Breast epithelium (tissue), 4 donors: ENCODE measurements at regions not wholly inside any gene's neighbourhood (a gene's known extent, or its start where the extent isn't known, plus 50 kb on each side); places are given as distances from the start of the nearest gene placed in this dataset.

Experiments
- DNase-seq, 2 donors: peaks; one replicate each; pipeline ENCODE4 v3.0.0-alpha.2; 2019; ENCODE audit warnings: low spot score in 2 of 2
- H3K27ac ChIP-seq, 2 donors: fragments of 200-600 bp; sonication (generic) in 1 of 2; one replicate each; pipeline ENCODE4 v1.5.1; 2016 to 2019; ENCODE audit warnings: mild to moderate bottlenecking in 1 of 2
- H3K27me3 ChIP-seq, 2 donors: fragments of 200-600 bp; sonication (generic) in 1 of 2; one replicate each; pipeline versions ENCODE4 v1.5.1 to v1.6.0; 2017 to 2019; ENCODE audit warnings: control low read depth in 1 of 2, mild to moderate bottlenecking in 1 of 2
- H3K36me3 ChIP-seq: fragments of 200-600 bp; one replicate; pipeline ENCODE4 v1.5.1; 2019
- H3K4me1 ChIP-seq, 2 donors: fragments of 200-600 bp; sonication (generic); one replicate each; pipeline ENCODE4 v1.5.1; 2016 to 2019; ENCODE audit warnings: control low read depth in 1 of 2
- H3K4me3 ChIP-seq, 3 donors: fragments of 200-600 bp; sonication (generic); 1 replicate in 2 of 3; 2 replicates in 1 of 3; pipeline ENCODE4 v1.5.1; 2016 to 2019; ENCODE audit warnings: mild to moderate bottlenecking in 3 of 3, moderate library complexity in 2 of 3
- H3K9me3 ChIP-seq, 2 donors: fragments of 200-600 bp; sonication (generic) in 1 of 2; one replicate each; pipeline ENCODE4 v1.5.1; 2016 to 2019; ENCODE audit warnings: control low read depth in 1 of 2
- POLR2A ChIP-seq: fragments of 450-650 bp; IDR thresholded peaks from one replicate; pipeline ENCODE4 v1.6.1; 2016; ENCODE audit warnings: antibody characterized with exemption, mild to moderate bottlenecking, moderate library complexity
- POLR2AphosphoS5 ChIP-seq, 3 donors: sonication (generic); formaldehyde crosslinking; IDR thresholded peaks; one replicate each; pipeline ENCODE4 v1.6.1; 2017; ENCODE audit warnings: antibody characterized with exemption in 3 of 3
- intact Hi-C: fragments of 100-400 bp; cut with DNase I; formaldehyde crosslinking; loops from one replicate; pipeline ENCODE4 v1.15.1; 2023; ENCODE audit warnings: low total_unique reads
- TF ChIP-seq, protein P1 (sequence below), 3 donors: fragments of 450-650 bp; IDR thresholded peaks; one replicate each; pipeline ENCODE4 v1.5.1; 2016 to 2017; ENCODE audit warnings: antibody characterized with exemption in 3 of 3, mild to moderate bottlenecking in 3 of 3, moderate library complexity in 3 of 3

DNA sequence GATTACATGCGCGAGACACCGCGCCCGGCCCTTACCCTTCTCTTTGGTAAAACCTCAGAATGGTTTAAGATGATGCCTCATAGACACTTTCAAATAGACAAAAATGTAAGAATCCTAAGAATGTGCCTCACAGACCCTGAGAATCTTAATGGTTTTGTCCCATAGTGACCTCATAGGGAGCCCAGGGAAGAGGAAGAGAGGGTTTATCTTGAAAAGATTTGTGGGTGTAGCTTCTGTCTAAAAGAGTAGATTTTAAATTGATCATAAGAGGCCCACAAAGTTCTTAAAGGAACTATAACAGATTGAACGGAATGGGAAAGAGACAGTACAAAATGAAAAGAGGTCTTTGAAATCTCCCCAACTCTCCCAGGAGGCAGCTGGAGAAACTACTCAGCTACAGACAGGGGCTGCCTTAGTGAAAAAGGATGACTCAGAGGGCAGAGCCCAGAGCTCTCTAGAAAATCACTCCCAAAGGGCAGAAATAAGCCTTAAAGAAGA lies 220.6 kb downstream of the ADRA2A start:
- H3K27me3 ChIP-seq = no peaks in the 10 kb centered on the region
- TF ChIP-seq, protein P1, sequence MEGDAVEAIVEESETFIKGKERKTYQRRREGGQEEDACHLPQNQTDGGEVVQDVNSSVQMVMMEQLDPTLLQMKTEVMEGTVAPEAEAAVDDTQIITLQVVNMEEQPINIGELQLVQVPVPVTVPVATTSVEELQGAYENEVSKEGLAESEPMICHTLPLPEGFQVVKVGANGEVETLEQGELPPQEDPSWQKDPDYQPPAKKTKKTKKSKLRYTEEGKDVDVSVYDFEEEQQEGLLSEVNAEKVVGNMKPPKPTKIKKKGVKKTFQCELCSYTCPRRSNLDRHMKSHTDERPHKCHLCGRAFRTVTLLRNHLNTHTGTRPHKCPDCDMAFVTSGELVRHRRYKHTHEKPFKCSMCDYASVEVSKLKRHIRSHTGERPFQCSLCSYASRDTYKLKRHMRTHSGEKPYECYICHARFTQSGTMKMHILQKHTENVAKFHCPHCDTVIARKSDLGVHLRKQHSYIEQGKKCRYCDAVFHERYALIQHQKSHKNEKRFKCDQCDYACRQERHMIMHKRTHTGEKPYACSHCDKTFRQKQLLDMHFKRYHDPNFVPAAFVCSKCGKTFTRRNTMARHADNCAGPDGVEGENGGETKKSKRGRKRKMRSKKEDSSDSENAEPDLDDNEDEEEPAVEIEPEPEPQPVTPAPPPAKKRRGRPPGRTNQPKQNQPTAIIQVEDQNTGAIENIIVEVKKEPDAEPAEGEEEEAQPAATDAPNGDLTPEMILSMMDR (IDR thresholded peaks at IDR 0.05) = no peak
- TF ChIP-seq POLR2AphosphoS5 (IDR thresholded peaks at IDR 0.05) = no peak
- TF ChIP-seq POLR2A = no peak
- intact Hi-C loops = no loop called here
- no peaks in the 10 kb centered on the region for H3K9me3 ChIP-seq
- DNase-seq = no peak
- no peak overlapping the region for H3K27ac ChIP-seq
- no peaks in the 10 kb centered on the region for H3K4me1 ChIP-seq
- no peak overlapping the region for H3K4me3 ChIP-seq
- no peaks in the 10 kb centered on the region for H3K36me3 ChIP-seq

DNA sequence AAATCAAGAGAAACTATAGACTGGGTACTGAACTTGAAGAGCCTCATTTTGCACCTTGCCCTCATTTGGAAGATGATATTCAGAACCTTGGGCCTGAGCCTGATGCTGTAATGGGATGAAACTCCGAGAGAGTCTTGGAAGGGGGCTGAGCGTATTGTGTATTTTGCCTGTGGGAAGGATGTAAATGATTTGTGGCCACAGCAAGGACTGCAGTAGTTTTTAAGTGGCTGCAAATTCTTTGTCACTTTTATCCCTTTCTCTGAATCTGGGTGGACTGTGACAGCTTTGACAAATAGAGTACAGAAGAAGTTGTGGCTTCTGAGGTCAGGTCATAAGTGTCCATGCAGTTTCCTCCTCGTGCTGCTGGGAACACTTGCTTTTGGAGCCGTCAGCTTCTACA lies 221.2 kb downstream of the ADRA2A start:
- H3K4me1 ChIP-seq = no peaks in the 10 kb centered on the region
- no peak overlapping the region for H3K4me3 ChIP-seq
- DNase-seq = no peak
- no peaks in the 10 kb centered on the region for H3K36me3 ChIP-seq
- no peak overlapping the region for H3K27ac ChIP-seq
- intact Hi-C loops = no loop called here
- no peak for TF ChIP-seq POLR2A
- TF ChIP-seq, protein P1 (IDR thresholded peaks at IDR 0.05) = no peak
- H3K27me3 ChIP-seq = no peaks in the 10 kb centered on the region
- H3K9me3 ChIP-seq = no peaks in the 10 kb centered on the region

DNA sequence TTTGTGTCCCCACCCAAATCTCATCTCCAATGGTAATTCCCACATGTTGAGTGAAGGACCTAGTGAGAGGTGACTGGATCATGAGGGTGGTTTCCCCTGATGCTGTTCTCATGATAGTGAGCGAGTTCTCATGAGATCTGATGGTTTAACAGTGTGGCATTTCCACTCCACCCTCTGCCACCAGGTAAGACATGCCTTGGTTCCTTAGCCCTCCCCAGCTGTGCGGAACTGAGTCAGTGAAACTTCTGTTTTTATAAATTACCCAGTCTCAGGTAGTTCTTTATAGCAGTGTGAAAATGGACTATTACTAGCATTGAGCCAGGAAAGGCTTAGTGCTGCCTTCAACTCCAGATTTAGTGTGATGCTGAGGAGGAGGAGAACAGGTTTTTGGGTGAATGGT lies 222.2 kb downstream of the ADRA2A start:
- TF ChIP-seq, protein P1 (IDR thresholded peaks at IDR 0.05) = no peak
- no peak for TF ChIP-seq POLR2A
- no peak for TF ChIP-seq POLR2AphosphoS5 (IDR thresholded peaks at IDR 0.05)
- Histone ChIP-seq H3K9me3 (no peaks in the 10 kb centered on the region), H3K27ac (no peak overlapping the region), H3K27me3 (no peaks in the 10 kb centered on the region), H3K4me3 (no peak overlapping the region), H3K4me1 (no peaks in the 10 kb centered on the region), H3K36me3 (no peaks in the 10 kb centered on the region)
- DNase-seq = no peak
- intact Hi-C loops = no loop called here

DNA sequence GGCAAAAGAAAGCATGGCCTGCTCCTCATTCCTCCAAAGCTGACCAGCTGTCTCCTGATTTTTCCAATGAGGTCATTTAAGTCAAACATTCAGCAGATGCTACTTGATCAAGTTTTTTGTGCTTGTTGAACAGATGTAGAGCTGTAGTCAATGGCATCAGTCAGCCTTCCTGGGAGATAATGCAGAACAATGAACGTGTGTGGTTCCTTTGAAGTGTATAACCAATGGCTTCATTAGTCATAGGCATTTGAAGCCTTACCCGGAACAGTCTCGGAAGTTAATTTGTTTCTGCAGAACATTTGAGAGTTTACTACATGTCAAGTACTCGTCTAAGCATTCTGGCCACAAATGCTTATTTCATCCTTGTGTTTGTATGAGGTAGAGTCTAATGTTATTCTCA lies 227.1 kb downstream of the ADRA2A start:
- Histone ChIP-seq H3K9me3 (no peaks in the 10 kb centered on the region), H3K36me3 (peaks cover 4% of the 10 kb centered on the region), H3K27me3 (no peaks in the 10 kb centered on the region), H3K4me3 (no peak overlapping the region), H3K4me1 (no peaks in the 10 kb centered on the region), H3K27ac (no peak overlapping the region)
- TF ChIP-seq POLR2AphosphoS5 (IDR thresholded peaks at IDR 0.05) = no peak
- TF ChIP-seq POLR2A = no peak
- DNase-seq = no peak
- intact Hi-C loops = no loop called here

DNA sequence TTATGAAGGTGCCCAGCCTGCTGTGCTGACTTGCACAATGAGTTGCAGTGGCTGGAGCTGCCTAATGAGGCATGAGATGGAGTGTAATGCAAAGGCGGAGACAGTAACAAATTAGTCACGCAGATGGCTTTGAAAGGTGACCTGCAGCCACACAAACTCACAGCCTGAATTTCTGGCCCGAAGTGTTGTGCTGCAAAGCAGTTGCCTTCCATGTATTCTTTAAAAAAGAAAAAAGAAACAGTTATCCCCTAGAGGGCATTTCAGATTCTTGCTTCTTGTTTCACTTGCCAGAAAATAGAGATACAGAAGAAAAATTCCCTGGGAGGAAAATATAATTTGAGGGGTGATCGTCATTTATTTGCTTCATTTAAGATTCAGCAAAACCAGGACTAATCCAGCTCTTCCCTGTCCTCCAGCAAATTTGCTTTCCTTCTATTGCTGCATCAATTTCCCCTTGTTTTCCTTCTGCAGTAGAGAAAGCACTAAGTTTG lies 239.9 kb downstream of the ADRA2A start:
- intact Hi-C loops = no loop called here
- no peak for DNase-seq
- H3K27ac ChIP-seq = no peak overlapping the region
- no peaks in the 10 kb centered on the region for H3K4me1 ChIP-seq
- TF ChIP-seq, protein P1 (IDR thresholded peaks at IDR 0.05) = no peak
- no peak for TF ChIP-seq POLR2AphosphoS5 (IDR thresholded peaks at IDR 0.05)
- TF ChIP-seq POLR2A = no peak
- H3K27me3 ChIP-seq = no peaks in the 10 kb centered on the region
- H3K9me3 ChIP-seq = no peaks in the 10 kb centered on the region
- no peaks in the 10 kb centered on the region for H3K36me3 ChIP-seq
- peak overlapping the region in 2 of 3 donors; percentile 23 to 33 for H3K4me3 ChIP-seq

DNA sequence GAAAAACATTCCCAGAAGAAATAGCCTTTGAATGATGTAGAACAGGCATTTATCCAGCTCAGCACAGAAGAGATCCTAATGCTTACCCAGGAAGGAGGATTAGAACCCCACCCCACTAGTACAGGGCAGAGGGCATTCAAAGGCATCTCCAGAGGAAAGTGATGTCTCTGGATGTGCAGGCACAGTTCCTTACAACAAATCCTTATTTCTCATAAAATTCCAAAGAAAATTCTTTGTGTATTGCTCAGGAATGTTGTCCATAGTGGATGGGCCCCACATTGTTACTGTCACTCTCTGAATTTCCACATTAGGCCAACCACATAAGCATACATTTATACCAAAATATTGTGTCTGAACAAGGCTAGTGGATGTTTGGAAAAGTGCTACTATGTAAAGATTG lies 243.0 kb downstream of the ADRA2A start:
- no peak for DNase-seq
- H3K9me3 ChIP-seq = no peaks in the 10 kb centered on the region
- intact Hi-C loops = no loop called here
- no peak overlapping the region for H3K4me3 ChIP-seq
- no peaks in the 10 kb centered on the region for H3K27me3 ChIP-seq
- no peak overlapping the region for H3K27ac ChIP-seq
- TF ChIP-seq, protein P1 (IDR thresholded peaks at IDR 0.05) = no peak
- TF ChIP-seq POLR2AphosphoS5 (IDR thresholded peaks at IDR 0.05) = no peak
- no peak for TF ChIP-seq POLR2A
- H3K4me1 ChIP-seq = no peaks in the 10 kb centered on the region
- H3K36me3 ChIP-seq = no peaks in the 10 kb centered on the region
